GM20000 (cell line): ENCODE measurements at regions not wholly inside any gene's neighbourhood (a gene's known extent, or its start where the extent isn't known, plus 50 kb on each side); places are given as distances from the start of the nearest gene placed in this dataset.

ENCODE experiments used
- DNase-seq: peaks from one replicate; pipeline ENCODE4 v3.0.0; 2012; ENCODE audit warnings: low spot score
- TF ChIP-seq, protein P1 (sequence below): IDR thresholded peaks from 2 replicates; pipeline ENCODE4 v1.5.1; 2012; ENCODE audit warnings: mild to moderate bottlenecking, control low read depth; ENCODE audit errors: extremely low read depth, missing control alignments

DNA sequence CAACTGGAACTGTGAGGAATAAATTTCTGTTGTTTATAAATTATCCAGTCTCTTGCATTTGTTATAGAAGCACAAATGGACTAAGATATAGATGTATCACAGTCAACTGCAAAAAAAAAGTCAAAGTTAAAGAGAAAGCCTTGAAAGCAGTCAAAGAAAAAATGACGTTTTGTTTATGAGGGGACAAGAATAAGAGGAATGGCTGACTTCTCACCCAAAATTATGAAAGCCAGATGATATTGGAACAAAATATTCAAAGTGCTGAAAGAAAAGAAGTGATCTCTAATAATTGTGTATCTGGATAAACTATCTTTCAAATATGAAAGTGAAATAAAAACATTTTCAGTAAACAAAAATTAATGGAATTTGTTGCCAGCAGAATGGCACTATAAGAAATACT is 171.8 kb upstream of the IGF1R start:
- TF ChIP-seq, protein P1, sequence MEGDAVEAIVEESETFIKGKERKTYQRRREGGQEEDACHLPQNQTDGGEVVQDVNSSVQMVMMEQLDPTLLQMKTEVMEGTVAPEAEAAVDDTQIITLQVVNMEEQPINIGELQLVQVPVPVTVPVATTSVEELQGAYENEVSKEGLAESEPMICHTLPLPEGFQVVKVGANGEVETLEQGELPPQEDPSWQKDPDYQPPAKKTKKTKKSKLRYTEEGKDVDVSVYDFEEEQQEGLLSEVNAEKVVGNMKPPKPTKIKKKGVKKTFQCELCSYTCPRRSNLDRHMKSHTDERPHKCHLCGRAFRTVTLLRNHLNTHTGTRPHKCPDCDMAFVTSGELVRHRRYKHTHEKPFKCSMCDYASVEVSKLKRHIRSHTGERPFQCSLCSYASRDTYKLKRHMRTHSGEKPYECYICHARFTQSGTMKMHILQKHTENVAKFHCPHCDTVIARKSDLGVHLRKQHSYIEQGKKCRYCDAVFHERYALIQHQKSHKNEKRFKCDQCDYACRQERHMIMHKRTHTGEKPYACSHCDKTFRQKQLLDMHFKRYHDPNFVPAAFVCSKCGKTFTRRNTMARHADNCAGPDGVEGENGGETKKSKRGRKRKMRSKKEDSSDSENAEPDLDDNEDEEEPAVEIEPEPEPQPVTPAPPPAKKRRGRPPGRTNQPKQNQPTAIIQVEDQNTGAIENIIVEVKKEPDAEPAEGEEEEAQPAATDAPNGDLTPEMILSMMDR: no peak
- no peak for DNase-seq

DNA sequence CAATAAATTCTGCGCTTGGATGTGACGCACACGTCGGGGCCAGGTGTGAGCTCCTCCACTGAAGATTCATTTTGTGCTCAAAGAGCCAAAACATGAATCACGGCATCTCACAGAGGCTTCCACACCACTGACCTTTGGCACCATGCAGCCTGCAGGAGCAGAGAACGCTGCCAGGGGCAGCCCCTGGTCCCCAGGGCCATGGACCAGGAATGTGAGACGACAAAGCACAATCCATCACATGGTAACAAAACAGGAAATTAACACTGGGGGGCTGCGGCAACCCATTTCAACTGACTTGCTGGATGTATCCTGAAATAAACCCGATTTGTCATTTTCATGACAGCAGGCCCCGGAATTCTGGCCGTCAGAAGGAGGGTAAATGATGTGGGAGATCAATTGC is 167.5 kb upstream of the IGF1R start:
- no peak for DNase-seq
- TF ChIP-seq, protein P1: no peak

DNA sequence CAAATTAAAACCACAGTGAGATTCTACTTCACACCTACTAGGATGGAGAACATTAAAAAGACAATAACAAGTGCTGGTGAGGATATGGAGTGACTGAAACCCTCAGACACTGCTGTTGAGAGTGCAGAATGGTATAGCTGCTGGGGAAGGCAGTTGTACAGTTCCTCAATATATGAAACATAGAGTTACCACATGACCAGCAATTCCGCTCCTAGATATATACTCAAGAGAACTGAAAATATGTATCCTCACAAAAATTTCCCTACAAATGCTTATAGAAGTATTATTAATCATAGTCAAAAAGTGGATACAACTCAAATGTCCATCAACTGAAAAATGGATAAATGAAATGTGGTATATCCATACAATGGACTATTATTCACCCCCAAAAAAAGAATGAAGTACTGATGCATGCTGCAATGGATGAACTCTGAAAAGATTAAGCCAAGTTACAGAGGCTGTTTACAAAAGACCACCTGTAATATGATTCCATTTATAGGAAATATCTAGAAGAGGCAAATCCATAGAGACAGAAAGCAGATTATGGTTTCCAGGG is 164.7 kb upstream of the IGF1R start:
- DNase-seq: no peak
- TF ChIP-seq, protein P1: no peak

DNA sequence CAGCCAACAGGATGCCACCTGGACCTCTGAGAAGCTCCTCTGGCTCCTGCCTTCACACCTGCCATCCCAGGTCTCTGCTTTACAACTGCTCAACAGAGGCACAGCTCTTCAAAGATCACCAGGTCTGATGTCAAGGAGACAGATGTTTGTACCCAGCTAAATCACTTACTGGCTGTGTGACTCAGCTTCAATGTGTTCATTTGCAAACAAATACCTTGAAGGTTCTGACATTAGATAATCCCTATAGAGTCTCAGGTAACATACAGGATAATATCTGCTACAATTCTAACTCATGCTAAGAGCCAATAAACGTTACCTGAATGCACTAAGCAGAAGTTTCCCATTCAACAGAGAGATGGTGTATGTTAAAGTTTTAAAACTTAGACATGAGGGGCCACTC is 163.4 kb upstream of the IGF1R start:
- TF ChIP-seq, protein P1: no peak
- DNase-seq: no peak

DNA sequence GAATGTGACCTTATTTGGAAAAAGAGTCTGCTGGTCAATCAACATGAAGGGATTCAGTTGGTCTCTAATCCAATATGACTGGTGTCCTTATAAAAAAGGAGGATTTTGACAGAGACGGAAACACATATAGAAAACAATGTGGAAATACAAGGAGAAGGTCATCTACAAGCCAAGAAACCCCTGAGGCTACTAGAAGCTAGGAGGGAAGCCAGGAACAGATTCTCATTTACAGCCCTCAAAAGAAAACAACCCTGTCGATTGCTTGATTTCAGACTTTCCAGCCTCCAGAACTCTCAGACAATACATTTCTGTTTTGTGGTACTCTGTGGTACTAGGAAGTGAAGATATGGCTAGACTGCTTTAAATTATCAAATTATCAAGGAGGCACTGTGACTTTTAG is 162.9 kb upstream of the IGF1R start:
- DNase-seq: no peak
- TF ChIP-seq, protein P1: no peak

DNA sequence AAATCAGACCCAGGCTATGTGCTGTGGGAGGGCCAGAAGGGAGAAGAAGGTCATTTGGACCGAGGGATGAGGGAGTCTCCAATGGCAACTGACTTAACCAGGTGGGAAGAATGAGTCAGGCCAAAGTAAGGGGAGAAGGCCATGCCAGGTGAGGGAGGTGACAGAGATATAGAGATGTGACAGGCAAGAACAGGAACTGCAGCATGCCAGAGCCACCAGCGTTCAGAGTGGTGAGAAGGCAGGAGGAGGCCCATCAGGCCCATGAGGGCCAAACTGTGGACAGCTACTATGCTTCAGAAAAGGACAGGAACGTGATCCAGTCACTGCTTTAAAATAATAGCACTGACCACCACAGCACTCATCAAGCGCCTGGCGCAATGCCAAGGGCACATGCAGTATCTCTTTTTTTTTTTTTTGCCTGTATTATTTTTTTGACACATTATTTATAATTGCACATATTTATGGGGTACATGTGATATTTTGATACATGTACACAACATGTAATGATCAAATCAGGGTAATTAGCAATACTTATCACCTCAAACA is 154.3 kb upstream of the IGF1R start:
- DNase-seq: no peak
- TF ChIP-seq, protein P1: no peak

DNA sequence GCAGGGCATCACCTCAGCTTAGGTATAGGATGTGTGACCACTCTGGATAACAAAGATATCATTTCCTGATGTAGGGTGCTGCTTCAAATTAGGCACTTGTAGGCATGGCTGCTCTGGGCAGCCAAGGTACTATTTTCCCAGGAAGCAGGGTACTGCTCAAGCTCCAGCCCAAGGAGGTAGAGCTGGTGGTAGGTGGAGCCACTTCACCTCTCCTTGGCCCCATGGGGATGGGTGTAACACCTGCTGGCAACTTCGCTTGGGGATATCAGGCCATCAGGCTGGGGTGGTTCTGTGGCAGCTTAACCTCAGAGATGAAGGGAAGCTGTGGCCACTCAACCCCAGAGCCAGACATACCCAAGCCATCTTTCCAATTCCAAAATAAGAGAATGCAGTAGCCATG is 147.1 kb upstream of the IGF1R start:
- TF ChIP-seq, protein P1: no peak
- DNase-seq: no peak
